HepG2 (cell line): ENCODE measurements at regions not wholly inside any gene's neighbourhood (a gene's known extent, or its start where the extent isn't known, plus 50 kb on each side); places are given as distances from the start of the nearest gene placed in this dataset.

Experiments
- ATAC-seq: fragments of 200-7000 bp; cut with Tn5 transposase; 3 replicates; pipeline ENCODE4 v1.9.1; 2020; ENCODE audit warnings: mild to moderate bottlenecking, moderate library complexity
- BruUV-seq: library from RNA; stranded (reverse); fragments of 400-500 nt; replicated peaks from 2 replicates; lab custom pipeline; 2021; lab: Mats Ljungman, UMichigan
- CTCF ChIA-PET: fragments of 300-600 bp; formaldehyde crosslinking; extraction: SDS; loops from one replicate; lab custom pipeline; 2021; ENCODE audit warnings: low total read pairs, inconsistent platforms, low intra/inter-chr PET ratio; lab: Yijun Ruan, JAX
- POLR2A ChIA-PET: fragments of 350-600 bp; sonication (Branson Sonifier 250); formaldehyde crosslinking; loops from one replicate; lab custom pipeline; 2020; ENCODE audit warnings: antibody characterized with exemption, inconsistent platforms; lab: Yijun Ruan, JAX
- DNase-seq: peaks from one replicate; pipeline ENCODE4 v3.0.0-alpha.2; 2015; ENCODE audit warnings: low spot score
- FAIRE-seq: peaks from 3 replicates; lab custom pipeline; 2011; peaks lifted over from hg19 to GRCh38; lab: Jason Lieb, UNC
- H2AFZ ChIP-seq: one replicate; pipeline ENCODE4 v1.6.1; 2011; ENCODE audit warnings: low read length, inconsistent platforms
- H3K27ac ChIP-seq: fragments of 300-600 bp; 3 replicates; pipeline ENCODE4 v1.8.0; 2011; ENCODE audit warnings: mixed run types, mild to moderate bottlenecking, mixed read lengths, low read length, inconsistent platforms; ENCODE audit not compliant: insufficient read depth; ENCODE audit errors: extremely low read length
- H3K27me3 ChIP-seq, 2 experiments: fragments of 200-600 bp in 1 of 2; 2 replicates in 1 of 2; 3 replicates in 1 of 2; pipeline versions ENCODE4 v1.6.0 to v1.8.0; 2011; ENCODE audit warnings: low read length in 2 of 2, mild to moderate bottlenecking in 2 of 2, moderate library complexity in 2 of 2, inconsistent platforms in 1 of 2; ENCODE audit not compliant: insufficient read depth in 2 of 2, control insufficient read depth in 1 of 2
- H3K36me3 ChIP-seq, 2 experiments: fragments of 200-600 bp in 1 of 2; replicated peaks in 1 of 2; 2 replicates in 1 of 2; 3 replicates in 1 of 2; pipeline versions ENCODE4 v1.5.1 to v1.8.0; 2011; ENCODE audit warnings: low read length in 2 of 2, inconsistent platforms in 1 of 2; ENCODE audit not compliant: insufficient read depth in 2 of 2, control insufficient read depth in 1 of 2
- H3K4me1 ChIP-seq: 2 replicates; pipeline ENCODE4 v1.5.1; 2012; ENCODE audit warnings: low read length, inconsistent platforms; ENCODE audit not compliant: insufficient read depth
- H3K4me2 ChIP-seq: 2 replicates; pipeline ENCODE4 v1.6.0; 2011; ENCODE audit warnings: low read depth, low read length, inconsistent platforms
- H3K4me3 ChIP-seq, 3 experiments: fragments of 200-600 bp in 1 of 3; sonication (generic), shearing (Covaris generic) in 1 of 3; replicated peaks in 1 of 3; 2 replicates each; pipeline ENCODE4 v1.5.1; 2011 to 2016; ENCODE audit warnings: low read length in 3 of 3, inconsistent platforms in 2 of 3, low read depth in 2 of 3, mild to moderate bottlenecking in 2 of 3, control low read depth in 1 of 3, mixed read lengths in 1 of 3; ENCODE audit not compliant: insufficient read depth in 1 of 3
- H3K79me2 ChIP-seq: one replicate; pipeline ENCODE4 v1.6.1; 2011; ENCODE audit warnings: low read length, inconsistent platforms; ENCODE audit not compliant: insufficient read depth
- H3K9ac ChIP-seq: 2 replicates; pipeline ENCODE4 v1.6.0; 2011; ENCODE audit warnings: mild to moderate bottlenecking, low read depth, low read length, inconsistent platforms; ENCODE audit not compliant: insufficient read depth
- H3K9me3 ChIP-seq: 2 replicates; pipeline ENCODE4 v1.5.1; 2012; ENCODE audit warnings: mild to moderate bottlenecking, low read length
- H4K20me1 ChIP-seq: 2 replicates; pipeline ENCODE4 v1.6.0; 2011; ENCODE audit warnings: inconsistent platforms, mild to moderate bottlenecking, low read length, moderate library complexity; ENCODE audit not compliant: insufficient read depth
- ATAD3A ChIP-seq: sonication (generic); formaldehyde crosslinking; IDR thresholded peaks from 2 replicates; pipeline ENCODE4 v1.4.0; 2020; ENCODE audit warnings: missing genetic modification reagents
- CEBPG ChIP-seq: IDR thresholded peaks from 2 replicates; pipeline ENCODE4 v1.6.1; 2016
- FOXK1 ChIP-seq: sonication (generic); formaldehyde crosslinking; IDR thresholded peaks from 2 replicates; pipeline ENCODE4 v1.4.0; 2020; ENCODE audit warnings: low read depth, missing genetic modification reagents, borderline replicate concordance
- FOXM1 ChIP-seq: sonication (generic); formaldehyde crosslinking; IDR thresholded peaks from 2 replicates; pipeline ENCODE4 v1.5.0; 2020; ENCODE audit warnings: missing genetic modification reagents
- GMEB2 ChIP-seq: IDR thresholded peaks from 2 replicates; pipeline ENCODE4 v1.6.1; 2016; ENCODE audit warnings: missing biosample characterization, missing genetic modification reagents, low read depth
- HDAC2 ChIP-seq: sonication (generic); formaldehyde crosslinking; IDR thresholded peaks from 2 replicates; pipeline ENCODE4 v1.4.0; 2020; ENCODE audit warnings: missing genetic modification reagents
- MXD4 ChIP-seq: IDR thresholded peaks from 2 replicates; pipeline ENCODE4 v1.6.1; 2016; ENCODE audit warnings: mild to moderate bottlenecking, missing biosample characterization, missing genetic modification reagents
- RFX1 ChIP-seq: fragments of 450-650 bp; IDR thresholded peaks from 2 replicates; pipeline ENCODE4 v1.6.1; 2017
- ZBTB3 ChIP-seq: sonication (generic); formaldehyde crosslinking; IDR thresholded peaks from 2 replicates; pipeline ENCODE4 v1.4.0; 2020; ENCODE audit warnings: low read depth, mild to moderate bottlenecking, moderate library complexity, missing genetic modification reagents, borderline replicate concordance
- ZNF557 ChIP-seq: sonication (generic); formaldehyde crosslinking; IDR thresholded peaks from 2 replicates; pipeline ENCODE4 v1.4.0; 2020; ENCODE audit warnings: missing genetic modification reagents
- ZNF564 ChIP-seq: sonication (generic); formaldehyde crosslinking; IDR thresholded peaks from 2 replicates; pipeline ENCODE4 v1.8.1; 2023; ENCODE audit warnings: mild to moderate bottlenecking, missing genetic modification reagents
- ZNF567 ChIP-seq: sonication (generic); formaldehyde crosslinking; IDR thresholded peaks from 2 replicates; pipeline ENCODE4 v1.8.1; 2023; ENCODE audit warnings: mild to moderate bottlenecking, missing genetic modification reagents, borderline replicate concordance
- ZNF768 ChIP-seq: sonication (generic); formaldehyde crosslinking; IDR thresholded peaks from 2 replicates; pipeline ENCODE4 v1.4.0; 2020; ENCODE audit warnings: missing genetic modification reagents
- WGBS: methylation state at CpG from one replicate; pipeline ENCODE4 v1.1.6; 2017; ENCODE audit warnings: low lambda C conversion rate; 5-methylcytosine and 5-hydroxymethylcytosine counted together
- in situ Hi-C: cut with HindIII; loops from 2 replicates; pipeline ENCODE4 v1.10.0; 2017; ENCODE audit warnings: low pct_unique_long_range_greater_than_20kb; ENCODE audit not compliant: extremely low pct_ligation_motif_present
- intact Hi-C: fragments of 100-400 bp; cut with micrococcal nuclease; formaldehyde crosslinking; loops from one replicate; pipeline ENCODE4 v1.10.0; 2022; ENCODE audit not compliant: unreplicated experiment
- TF ChIP-seq, protein P1 (sequence below): sonication (generic); formaldehyde crosslinking; conservative IDR thresholded peaks from 2 replicates; pipeline ENCODE4 v1.4.0; 2020; ENCODE audit warnings: mild to moderate bottlenecking, missing genetic modification reagents, moderate library complexity

- H3K4me2 ChIP-seq: no peak overlapping the region
- 8% methylated on average over 10 of the region's 11 CpGs for WGBS
- FAIRE-seq: no peak
- TF ChIP-seq FOXK1 (CRISPR knock-in tag): no peak
- TF ChIP-seq ZNF768 (CRISPR knock-in tag): peak; percentile 83
- TF ChIP-seq RFX1: no peak
- no peak for TF ChIP-seq GMEB2
- no peak for TF ChIP-seq CEBPG (CRISPR knock-in tag)
- TF ChIP-seq ZNF564: no peak
- ChIA-PET POLR2A (no interaction called here), CTCF (no interaction called here)
- H4K20me1 ChIP-seq: no peaks in the 10 kb centered on the region
- peaks cover 0 to 15% of the 10 kb centered on the region in 2 experiments; a peak in 3 of 5 replicates for H3K27me3 ChIP-seq
- DNase-seq: no peak
- in situ Hi-C loops (no loop called here), intact Hi-C loops (no loop called here)
- H3K4me1 ChIP-seq: no peaks in the 10 kb centered on the region
- H3K36me3 ChIP-seq: no peaks in the 10 kb centered on the region
- H3K9ac ChIP-seq: no peak overlapping the region
- no peak for ATAC-seq
- no peak overlapping the region for H2AFZ ChIP-seq
- H3K79me2 ChIP-seq: no peaks in the 10 kb centered on the region
- H3K27ac ChIP-seq: no peak overlapping the region
- no peaks in the 10 kb centered on the region for H3K9me3 ChIP-seq
- H3K4me3 ChIP-seq: no peak overlapping the region
- BruUV-seq: no TSS peak
Measured at GRCh38 chr1:37238364-37239224, 204.3 kb upstream of the GRIK3 start.

DNA sequence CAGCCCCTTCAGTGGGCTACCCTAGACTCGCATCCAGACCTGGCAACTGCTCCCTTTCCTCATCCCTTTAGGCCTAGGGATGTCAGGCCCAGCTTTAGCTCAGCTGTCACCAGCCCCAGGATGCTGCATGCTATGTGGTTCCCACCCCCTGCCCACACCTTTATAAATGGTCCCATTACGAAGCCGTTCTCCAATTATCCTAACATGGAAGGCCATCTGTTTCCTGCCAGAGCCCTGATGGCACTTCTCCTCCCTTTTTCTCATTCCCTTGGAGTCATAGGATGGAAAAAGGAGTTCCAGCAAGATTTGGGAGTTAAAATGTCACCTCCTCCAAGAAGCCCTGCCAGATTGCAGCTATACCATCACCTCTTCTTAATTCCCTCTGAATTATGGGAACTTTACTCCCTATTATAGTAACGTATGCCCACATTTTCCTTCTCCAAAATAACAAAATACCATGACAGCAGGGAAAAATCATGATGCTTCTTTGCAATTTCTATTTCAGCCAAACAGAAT is 205.0 kb upstream of the GRIK3 start:
- FAIRE-seq (no peak), ATAC-seq (no peak; the same call in 2 of the 3 replicates), DNase-seq (no peak)
- peaks cover 0 to 13% of the 10 kb centered on the region in 2 experiments; a peak in 3 of 5 replicates for H3K27me3 ChIP-seq
- BruUV-seq: no TSS peak
- no peaks in the 10 kb centered on the region for H4K20me1 ChIP-seq
- intact Hi-C loops: no loop called here
- H3K36me3 ChIP-seq: no peaks in the 10 kb centered on the region
- in situ Hi-C loops: no loop called here
- no peak overlapping the region for H3K4me2 ChIP-seq
- no peak overlapping the region for H2AFZ ChIP-seq
- H3K79me2 ChIP-seq: no peaks in the 10 kb centered on the region
- ChIA-PET POLR2A (no interaction called here), CTCF (no interaction called here)
- H3K9ac ChIP-seq: no peak overlapping the region
- H3K4me3 ChIP-seq: no peak overlapping the region
- H3K27ac ChIP-seq: no peak overlapping the region
- 0% methylated on average over 4 of the region's 4 CpGs for WGBS
- no peaks in the 10 kb centered on the region for H3K4me1 ChIP-seq
- H3K9me3 ChIP-seq: no peaks in the 10 kb centered on the region
- no peak for TF ChIP-seq MXD4 (CRISPR knock-in tag)
- no peak for TF ChIP-seq ZBTB3
- TF ChIP-seq FOXM1 (CRISPR knock-in tag): no peak
- TF ChIP-seq, protein P1, sequence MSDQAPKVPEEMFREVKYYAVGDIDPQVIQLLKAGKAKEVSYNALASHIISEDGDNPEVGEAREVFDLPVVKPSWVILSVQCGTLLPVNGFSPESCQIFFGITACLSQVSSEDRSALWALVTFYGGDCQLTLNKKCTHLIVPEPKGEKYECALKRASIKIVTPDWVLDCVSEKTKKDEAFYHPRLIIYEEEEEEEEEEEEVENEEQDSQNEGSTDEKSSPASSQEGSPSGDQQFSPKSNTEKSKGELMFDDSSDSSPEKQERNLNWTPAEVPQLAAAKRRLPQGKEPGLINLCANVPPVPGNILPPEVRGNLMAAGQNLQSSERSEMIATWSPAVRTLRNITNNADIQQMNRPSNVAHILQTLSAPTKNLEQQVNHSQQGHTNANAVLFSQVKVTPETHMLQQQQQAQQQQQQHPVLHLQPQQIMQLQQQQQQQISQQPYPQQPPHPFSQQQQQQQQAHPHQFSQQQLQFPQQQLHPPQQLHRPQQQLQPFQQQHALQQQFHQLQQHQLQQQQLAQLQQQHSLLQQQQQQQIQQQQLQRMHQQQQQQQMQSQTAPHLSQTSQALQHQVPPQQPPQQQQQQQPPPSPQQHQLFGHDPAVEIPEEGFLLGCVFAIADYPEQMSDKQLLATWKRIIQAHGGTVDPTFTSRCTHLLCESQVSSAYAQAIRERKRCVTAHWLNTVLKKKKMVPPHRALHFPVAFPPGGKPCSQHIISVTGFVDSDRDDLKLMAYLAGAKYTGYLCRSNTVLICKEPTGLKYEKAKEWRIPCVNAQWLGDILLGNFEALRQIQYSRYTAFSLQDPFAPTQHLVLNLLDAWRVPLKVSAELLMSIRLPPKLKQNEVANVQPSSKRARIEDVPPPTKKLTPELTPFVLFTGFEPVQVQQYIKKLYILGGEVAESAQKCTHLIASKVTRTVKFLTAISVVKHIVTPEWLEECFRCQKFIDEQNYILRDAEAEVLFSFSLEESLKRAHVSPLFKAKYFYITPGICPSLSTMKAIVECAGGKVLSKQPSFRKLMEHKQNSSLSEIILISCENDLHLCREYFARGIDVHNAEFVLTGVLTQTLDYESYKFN: no peak
- TF ChIP-seq ZNF567 (CRISPR knock-in tag): no peak
- TF ChIP-seq ZNF557 (CRISPR knock-in tag): no peak
- TF ChIP-seq HDAC2 (CRISPR knock-in tag): no peak
- TF ChIP-seq ATAD3A (CRISPR knock-in tag): no peak
